GM12872 (cell line): ENCODE measurements at regions not wholly inside any gene's neighbourhood (a gene's known extent, or its start where the extent isn't known, plus 50 kb on each side); places are given as distances from the start of the nearest gene placed in this dataset.

Source experiments
- TF ChIP-seq, protein P1 (sequence below): IDR thresholded peaks from 3 replicates; pipeline ENCODE4 v1.5.1; 2011; ENCODE audit warnings: low read depth, mild to moderate bottlenecking, low read length, moderate library complexity; ENCODE audit not compliant: insufficient read depth

DNA sequence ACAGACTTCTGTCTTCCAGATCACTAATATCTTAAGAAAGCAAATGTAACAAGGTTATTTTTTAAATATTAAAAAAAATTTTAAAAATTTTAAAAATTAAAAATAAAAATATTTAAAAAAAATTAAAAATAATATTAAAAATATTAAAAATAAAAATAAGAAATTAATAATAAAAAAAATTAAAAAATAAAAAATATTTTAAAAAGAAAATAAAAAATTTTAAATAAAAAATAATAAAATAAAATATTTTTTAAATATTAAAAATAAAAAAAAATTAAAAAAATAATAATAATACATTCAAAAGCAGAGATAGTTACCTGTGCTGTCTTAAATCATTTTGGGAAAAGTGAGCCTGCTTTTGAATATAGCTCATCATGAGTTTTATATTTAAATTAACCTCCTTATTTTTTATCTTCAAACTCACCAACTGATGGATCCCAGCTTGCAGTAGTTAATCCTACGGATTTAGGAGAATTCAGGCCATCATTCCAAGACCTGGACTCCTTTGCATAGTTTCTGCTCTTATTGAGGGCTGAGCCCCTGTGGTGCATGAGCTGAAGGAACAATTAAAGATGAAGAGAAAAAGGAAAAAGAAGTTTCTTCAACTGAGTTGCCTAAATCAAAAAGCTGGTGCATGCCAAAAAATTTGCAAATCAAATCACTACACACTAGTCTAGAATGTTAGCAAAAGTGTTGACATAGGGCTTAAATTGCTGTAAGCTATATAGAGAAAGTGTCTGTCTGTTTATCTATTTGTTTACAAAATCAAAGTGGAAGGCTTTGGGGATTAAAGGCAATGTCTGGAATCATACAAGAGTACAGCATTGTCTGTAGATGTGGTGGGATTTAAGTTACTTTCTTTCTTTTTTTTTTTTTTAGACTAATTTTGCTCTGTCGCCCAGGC is 50.5 kb upstream of the ZNF438 start:
- TF ChIP-seq, protein P1, sequence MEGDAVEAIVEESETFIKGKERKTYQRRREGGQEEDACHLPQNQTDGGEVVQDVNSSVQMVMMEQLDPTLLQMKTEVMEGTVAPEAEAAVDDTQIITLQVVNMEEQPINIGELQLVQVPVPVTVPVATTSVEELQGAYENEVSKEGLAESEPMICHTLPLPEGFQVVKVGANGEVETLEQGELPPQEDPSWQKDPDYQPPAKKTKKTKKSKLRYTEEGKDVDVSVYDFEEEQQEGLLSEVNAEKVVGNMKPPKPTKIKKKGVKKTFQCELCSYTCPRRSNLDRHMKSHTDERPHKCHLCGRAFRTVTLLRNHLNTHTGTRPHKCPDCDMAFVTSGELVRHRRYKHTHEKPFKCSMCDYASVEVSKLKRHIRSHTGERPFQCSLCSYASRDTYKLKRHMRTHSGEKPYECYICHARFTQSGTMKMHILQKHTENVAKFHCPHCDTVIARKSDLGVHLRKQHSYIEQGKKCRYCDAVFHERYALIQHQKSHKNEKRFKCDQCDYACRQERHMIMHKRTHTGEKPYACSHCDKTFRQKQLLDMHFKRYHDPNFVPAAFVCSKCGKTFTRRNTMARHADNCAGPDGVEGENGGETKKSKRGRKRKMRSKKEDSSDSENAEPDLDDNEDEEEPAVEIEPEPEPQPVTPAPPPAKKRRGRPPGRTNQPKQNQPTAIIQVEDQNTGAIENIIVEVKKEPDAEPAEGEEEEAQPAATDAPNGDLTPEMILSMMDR, result no peak

DNA sequence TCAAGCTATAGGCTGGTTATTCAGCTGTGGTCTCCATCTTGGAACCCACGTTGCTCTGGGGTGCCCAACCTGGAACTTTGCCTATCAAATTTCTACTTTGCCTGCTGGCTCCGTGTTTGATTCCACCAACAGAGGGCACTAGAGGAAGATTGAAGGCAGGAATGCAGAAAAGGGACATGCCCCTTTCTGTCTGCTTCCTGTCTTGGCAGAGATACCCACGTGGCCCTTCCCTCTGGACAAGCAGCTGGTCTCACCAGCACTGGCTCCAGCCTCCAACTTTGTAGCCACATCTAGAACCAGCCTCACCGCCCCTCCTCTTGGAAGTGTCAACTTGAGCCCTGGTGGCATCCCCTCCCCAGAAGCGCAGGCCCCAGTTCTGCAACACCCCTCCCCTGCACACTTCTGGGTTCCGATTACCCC is 52.1 kb upstream of the ZNF438 start:
- TF ChIP-seq, protein P1, result peak; percentile 67

DNA sequence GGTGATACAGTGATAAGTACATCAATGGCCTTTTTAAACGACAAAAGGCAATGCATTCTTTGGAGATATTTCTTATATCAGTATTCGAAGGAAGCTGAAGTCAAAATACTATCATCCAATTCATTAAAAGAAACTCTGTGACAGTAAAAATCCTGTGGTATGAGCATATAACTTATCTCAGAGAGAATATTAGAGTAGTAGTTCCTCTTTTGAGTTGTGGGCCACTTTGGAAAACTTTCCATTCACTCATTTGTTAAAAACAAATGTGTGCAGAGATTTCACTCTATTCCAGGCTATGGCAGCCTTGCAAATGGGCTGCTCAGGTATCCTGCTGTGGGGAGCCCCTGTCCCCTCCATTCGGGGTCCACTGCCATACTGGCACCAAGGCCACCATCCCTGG is 55.3 kb upstream of the ZNF438 start:
- TF ChIP-seq, protein P1, result no peak

DNA sequence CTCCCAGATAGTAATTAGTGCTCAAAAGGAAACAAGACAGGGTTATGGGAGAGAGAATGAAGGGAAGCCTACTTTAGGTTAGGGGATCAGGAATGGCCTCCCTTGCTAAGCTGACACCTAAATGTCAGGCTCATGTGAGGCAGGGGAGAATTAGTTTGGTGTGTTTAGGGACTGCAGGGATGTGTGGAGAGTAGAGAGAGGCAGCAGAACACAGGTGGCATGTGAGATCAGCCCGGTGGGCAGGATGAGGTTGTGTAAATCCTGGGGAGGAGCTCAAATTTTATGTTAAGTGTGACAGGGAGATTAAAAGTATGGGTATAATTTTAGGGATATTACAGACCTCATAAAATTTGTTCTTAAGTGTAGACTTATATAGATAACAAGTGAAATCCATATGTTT is 56.2 kb upstream of the ZNF438 start:
- TF ChIP-seq, protein P1, result no peak

DNA sequence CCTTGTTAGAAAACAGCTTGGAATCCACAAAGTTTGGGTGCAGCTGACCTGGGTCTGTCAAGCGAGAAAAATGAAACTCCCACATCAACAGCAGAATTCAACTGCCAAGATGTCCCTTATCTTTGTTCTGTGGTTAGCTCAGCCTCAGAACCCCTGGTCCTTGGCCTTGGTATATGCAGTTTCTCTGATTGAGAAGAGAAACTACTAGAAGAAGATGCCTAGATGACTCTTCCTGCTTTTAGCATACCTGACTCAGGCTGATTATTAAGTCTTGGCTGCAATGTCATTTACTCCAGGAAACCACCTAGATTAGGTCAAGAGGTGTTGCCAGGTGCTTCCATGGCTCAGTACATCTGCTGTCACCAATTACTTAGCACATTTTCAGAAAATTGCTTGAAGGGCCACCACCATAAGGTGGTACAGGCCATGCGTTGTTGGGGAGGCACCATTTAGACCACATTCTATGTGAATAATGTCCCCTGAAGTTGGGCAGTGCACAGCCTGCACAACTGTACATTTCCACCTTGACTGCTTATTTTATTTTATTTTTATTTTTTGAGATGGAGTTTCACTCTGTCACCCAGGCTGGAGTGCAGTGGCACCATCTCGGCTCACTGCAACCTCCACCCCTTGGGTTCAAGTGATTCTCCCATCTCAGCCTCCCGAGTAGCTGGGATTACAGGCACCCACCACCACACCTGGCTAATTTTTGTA is 59.4 kb upstream of the ZNF438 start:
- TF ChIP-seq, protein P1, result no peak

DNA sequence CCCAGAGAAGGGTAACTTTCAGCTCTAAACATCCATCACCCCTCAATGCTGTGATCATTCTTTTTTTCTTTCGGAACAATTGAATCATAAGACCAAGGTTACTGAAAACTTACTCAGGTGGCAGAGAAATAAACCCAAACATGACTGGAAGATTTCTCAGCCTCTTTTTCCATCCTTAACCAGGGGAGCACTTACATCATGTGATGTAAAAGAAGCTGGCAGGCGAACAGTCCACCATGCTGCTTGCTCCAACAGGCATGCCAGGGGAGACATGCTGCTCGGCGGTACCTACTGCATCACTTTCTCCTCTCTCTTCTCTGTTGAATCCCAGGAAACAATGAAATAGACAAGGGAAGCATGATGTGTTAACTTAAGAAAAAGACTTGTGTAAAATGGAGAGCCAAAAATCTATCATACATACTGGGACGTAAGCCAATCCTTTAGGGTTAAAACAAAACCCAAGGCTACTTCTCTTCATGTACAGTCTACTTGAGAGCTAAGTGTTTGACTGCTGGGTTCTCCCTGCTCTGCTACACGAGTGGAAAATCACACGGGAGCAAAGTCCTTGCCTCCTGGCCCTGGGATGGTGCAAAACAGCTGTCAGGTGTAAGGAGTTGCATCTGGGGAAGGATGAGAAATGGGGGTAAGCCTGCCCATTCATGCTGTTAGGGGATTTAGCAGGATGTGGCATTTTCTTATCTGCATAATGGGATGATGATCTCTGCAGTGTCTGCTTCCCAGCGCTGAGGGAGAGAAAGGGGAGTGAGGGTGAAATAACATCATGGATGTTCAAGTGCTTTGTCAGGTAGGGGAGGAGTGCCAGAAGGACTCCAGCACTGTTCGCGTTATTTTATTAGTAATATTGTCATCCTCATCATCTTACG is 64.3 kb upstream of the ZNF438 start:
- TF ChIP-seq, protein P1, result no peak

DNA sequence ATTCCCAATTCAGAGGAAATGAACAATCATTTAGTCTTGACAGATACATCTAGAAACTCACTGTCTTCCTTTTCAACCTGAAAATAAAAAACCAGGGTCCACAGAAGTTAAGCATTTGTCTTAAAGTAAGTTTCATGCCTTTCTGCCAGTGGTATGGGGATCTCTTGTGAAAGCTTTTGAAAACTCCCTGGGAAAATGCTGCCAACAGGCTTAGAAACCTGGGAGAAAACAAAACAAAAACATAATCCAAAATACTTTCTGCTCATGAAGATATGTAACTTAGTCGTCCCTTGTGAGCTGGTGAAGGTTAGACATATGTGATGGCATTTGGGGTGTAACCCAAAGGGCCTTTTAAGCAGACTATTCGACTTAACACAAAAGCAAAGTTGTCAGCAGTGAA is 66.4 kb upstream of the ZNF438 start:
- TF ChIP-seq, protein P1, result no peak
